Hepatocyte (in vitro differentiated cells): ENCODE measurements at regions not wholly inside any gene's neighbourhood (a gene's known extent, or its start where the extent isn't known, plus 50 kb on each side); places are given as distances from the start of the nearest gene placed in this dataset.

Source experiments
- EZH2 ChIP-seq: fragments of 200-600 bp; sonication (generic); IDR thresholded peaks from 2 replicates; pipeline ENCODE4 v1.6.1; 2016; ENCODE audit warnings: antibody characterized with exemption, mild to moderate bottlenecking, borderline replicate concordance
- EZH2phosphoT487 ChIP-seq: fragments of 200-600 bp; sonication (generic); IDR thresholded peaks from one replicate; pipeline ENCODE4 v1.6.1; 2018; ENCODE audit warnings: antibody characterized with exemption, mild to moderate bottlenecking, low read depth, moderate library complexity; ENCODE audit not compliant: unreplicated experiment, severe bottlenecking
- TF ChIP-seq, protein P1 (sequence below): fragments of 200-600 bp; sonication (generic); IDR thresholded peaks from 2 replicates; pipeline ENCODE4 v1.5.1; 2016; ENCODE audit warnings: antibody characterized with exemption, mild to moderate bottlenecking; ENCODE audit not compliant: poor library complexity

DNA sequence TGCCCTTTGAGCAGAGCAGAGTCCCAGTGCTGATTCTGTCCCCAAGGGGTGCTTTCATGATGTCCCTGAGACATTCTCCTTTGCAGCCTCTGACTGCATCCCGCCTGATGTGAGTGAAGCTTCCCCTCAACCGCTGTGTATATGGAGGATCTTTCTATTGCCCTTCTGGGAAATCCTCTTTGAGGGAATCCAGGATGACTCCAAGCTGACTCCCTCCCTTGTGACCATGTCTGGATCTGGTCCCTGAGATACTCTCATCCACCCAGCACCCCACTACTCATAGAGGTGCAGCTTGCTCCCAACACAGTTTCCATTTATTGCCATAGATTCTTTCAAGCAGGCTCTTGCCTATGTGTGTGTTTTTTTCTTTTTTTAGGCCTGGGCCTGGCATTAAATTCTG lies 216.5 kb downstream of the SEC61B start:
- TF ChIP-seq, protein P1, sequence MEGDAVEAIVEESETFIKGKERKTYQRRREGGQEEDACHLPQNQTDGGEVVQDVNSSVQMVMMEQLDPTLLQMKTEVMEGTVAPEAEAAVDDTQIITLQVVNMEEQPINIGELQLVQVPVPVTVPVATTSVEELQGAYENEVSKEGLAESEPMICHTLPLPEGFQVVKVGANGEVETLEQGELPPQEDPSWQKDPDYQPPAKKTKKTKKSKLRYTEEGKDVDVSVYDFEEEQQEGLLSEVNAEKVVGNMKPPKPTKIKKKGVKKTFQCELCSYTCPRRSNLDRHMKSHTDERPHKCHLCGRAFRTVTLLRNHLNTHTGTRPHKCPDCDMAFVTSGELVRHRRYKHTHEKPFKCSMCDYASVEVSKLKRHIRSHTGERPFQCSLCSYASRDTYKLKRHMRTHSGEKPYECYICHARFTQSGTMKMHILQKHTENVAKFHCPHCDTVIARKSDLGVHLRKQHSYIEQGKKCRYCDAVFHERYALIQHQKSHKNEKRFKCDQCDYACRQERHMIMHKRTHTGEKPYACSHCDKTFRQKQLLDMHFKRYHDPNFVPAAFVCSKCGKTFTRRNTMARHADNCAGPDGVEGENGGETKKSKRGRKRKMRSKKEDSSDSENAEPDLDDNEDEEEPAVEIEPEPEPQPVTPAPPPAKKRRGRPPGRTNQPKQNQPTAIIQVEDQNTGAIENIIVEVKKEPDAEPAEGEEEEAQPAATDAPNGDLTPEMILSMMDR: no peak
- TF ChIP-seq EZH2: no peak
- no peak for TF ChIP-seq EZH2phosphoT487
